ENCODE measurements at regions not wholly inside any gene's neighbourhood (a gene's known extent, or its start where the extent isn't known, plus 50 kb on each side); places are given as distances from the start of the nearest gene placed in this dataset.

DNA sequence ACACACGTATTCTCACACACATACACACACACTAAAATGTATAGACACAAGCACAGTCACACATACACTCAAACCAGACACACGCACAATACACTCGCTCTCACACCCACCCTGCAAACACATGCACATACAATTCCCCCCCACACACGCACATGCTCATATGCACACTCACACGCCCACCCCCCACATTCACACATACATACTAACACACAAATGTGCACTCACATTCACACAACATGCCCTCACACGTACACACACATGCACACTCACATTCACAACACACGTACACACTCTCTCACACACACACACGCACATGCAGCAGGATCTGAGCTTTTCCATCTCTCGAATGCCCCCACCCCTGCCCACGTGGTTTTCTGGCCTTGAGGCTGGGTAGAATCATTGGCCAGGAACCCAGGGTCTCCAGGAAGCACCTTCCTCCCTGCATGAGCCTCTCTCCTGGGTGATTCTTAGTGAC lies 589.7 kb downstream of the PTPRU start:
- no peak for TF ChIP-seq GATA2 (IDR thresholded peaks at IDR 0.05; ENCODE audit: low read depth, low read length)
- TF ChIP-seq GATA3 (IDR thresholded peaks at IDR 0.05; ENCODE audit: low read depth, low read length): no peak

All from SH-SY5Y (cell line).